ENCODE measurements at regions not wholly inside any gene's neighbourhood (a gene's known extent, or its start where the extent isn't known, plus 50 kb on each side); places are given as distances from the start of the nearest gene placed in this dataset.

- no peak for DNase-seq
Measured at GRCh38 chr15:39363761-39364586, 216.9 kb upstream of the THBS1 start.

GRCh38 chr15:39364721-39365120 is 216.2 kb upstream of the THBS1 start:
- DNase-seq: no peak

GRCh38 chr15:39365161-39365560 is 215.7 kb upstream of the THBS1 start:
- DNase-seq: no peak

GRCh38 chr15:39365873-39366272 is 215.0 kb upstream of the THBS1 start:
- DNase-seq: no peak

GRCh38 chr15:39367596-39367995 is 213.3 kb upstream of the THBS1 start:
- no peak for DNase-seq

GRCh38 chr15:39369768-39370167 is 211.1 kb upstream of the THBS1 start:
- no peak for DNase-seq

GRCh38 chr15:39376371-39376909 is 204.4 kb upstream of the THBS1 start:
- peak; percentile 92 for DNase-seq

- peak; percentile 86 for DNase-seq
Measured at GRCh38 chr15:39381517-39381916, 199.4 kb upstream of the THBS1 start.

- peak; percentile 88 for DNase-seq
Measured at GRCh38 chr15:39388118-39388517, 192.8 kb upstream of the THBS1 start.

- DNase-seq: peak; percentile 73
Measured at GRCh38 chr15:39391230-39391629, 189.6 kb upstream of the THBS1 start.

GRCh38 chr15:39392469-39393047 is 188.3 kb upstream of the THBS1 start:
- DNase-seq: no peak

GRCh38 chr15:39393575-39394335 is 187.1 kb upstream of the THBS1 start:
- DNase-seq: no peak

GRCh38 chr15:39394496-39394895 is 186.4 kb upstream of the THBS1 start:
- no peak for DNase-seq

- DNase-seq: peak; percentile 95
Measured at GRCh38 chr15:39396979-39397615, 183.8 kb upstream of the THBS1 start.

GRCh38 chr15:39397883-39398282 is 183.0 kb upstream of the THBS1 start:
- no peak for DNase-seq

- no peak for DNase-seq
Measured at GRCh38 chr15:39399600-39399999, 181.3 kb upstream of the THBS1 start.

GRCh38 chr15:39400002-39400401 is 180.9 kb upstream of the THBS1 start:
- DNase-seq: no peak

- DNase-seq: peak; percentile 27
Measured at GRCh38 chr15:39400821-39401550, 179.9 kb upstream of the THBS1 start.

GRCh38 chr15:39403640-39404117 is 177.2 kb upstream of the THBS1 start:
- no peak for DNase-seq

GRCh38 chr15:39404767-39405181 is 176.1 kb upstream of the THBS1 start:
- DNase-seq: peak; percentile 45

- no peak for DNase-seq
Measured at GRCh38 chr15:39406485-39406884, 174.4 kb upstream of the THBS1 start.

- peak; percentile 16 for DNase-seq
Measured at GRCh38 chr15:39407116-39407515, 173.8 kb upstream of the THBS1 start.

Data from inflammatory macrophage treated with lipopolysaccharide for 4 hours (primary cell).